VCaP (cell line): ENCODE measurements at regions not wholly inside any gene's neighbourhood (a gene's known extent, or its start where the extent isn't known, plus 50 kb on each side); places are given as distances from the start of the nearest gene placed in this dataset.

Experiments used
- H3K27ac ChIP-seq: fragments of 450-650 bp; 2 replicates; pipeline ENCODE4 v1.5.1; 2017
- TF ChIP-seq, protein P1 (sequence below): fragments of 450-650 bp; conservative IDR thresholded peaks from 2 replicates; pipeline ENCODE4 v1.5.1; 2017; ENCODE audit warnings: mild to moderate bottlenecking, moderate library complexity

DNA sequence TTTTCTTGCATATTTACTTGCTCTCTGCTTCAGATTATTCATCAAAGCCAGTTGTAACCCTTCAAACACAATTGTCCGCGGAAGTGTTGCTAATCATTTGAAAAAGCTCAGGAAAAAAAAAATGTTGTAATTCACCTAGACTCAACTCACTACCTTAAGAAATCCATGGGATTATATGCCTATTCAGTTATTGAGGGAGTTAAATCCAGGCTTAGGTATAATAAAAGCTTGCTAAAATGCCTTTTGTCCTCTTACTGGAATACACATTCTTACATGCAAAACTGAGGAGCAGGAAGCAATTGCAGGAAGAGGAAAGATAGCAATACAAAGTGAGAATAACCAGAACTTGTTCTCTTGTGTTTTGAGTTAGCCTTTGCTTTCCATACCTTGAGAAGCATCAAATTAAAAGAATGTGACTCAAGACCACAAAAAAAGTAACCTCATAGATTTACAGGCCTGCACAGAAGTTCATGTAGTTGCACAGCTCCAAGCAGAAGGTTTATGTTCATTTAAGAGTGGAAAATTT, 91.4 kb upstream of the FAM241A start:
- TF ChIP-seq, protein P1, sequence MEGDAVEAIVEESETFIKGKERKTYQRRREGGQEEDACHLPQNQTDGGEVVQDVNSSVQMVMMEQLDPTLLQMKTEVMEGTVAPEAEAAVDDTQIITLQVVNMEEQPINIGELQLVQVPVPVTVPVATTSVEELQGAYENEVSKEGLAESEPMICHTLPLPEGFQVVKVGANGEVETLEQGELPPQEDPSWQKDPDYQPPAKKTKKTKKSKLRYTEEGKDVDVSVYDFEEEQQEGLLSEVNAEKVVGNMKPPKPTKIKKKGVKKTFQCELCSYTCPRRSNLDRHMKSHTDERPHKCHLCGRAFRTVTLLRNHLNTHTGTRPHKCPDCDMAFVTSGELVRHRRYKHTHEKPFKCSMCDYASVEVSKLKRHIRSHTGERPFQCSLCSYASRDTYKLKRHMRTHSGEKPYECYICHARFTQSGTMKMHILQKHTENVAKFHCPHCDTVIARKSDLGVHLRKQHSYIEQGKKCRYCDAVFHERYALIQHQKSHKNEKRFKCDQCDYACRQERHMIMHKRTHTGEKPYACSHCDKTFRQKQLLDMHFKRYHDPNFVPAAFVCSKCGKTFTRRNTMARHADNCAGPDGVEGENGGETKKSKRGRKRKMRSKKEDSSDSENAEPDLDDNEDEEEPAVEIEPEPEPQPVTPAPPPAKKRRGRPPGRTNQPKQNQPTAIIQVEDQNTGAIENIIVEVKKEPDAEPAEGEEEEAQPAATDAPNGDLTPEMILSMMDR = no peak
- H3K27ac ChIP-seq = no peak overlapping the region

DNA sequence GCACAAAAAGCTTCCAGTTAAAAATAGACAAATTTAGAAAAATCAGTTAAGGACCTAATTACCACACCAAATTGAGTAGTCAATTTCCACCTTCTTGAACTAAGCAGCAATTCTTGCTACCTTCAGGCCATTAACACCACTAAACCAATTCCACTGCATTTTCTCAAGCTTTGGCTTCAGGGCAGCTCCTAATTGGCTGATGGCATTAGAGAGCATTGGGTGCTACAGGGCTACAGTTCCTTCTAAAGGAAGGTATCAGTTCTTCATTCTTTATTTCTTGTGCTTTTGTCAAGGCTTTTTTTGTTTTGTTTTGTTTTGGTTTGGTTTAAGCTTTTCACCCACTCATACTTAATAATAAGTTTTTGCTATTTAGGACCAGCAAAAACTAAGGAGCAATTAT, 90.2 kb upstream of the FAM241A start:
- H3K27ac ChIP-seq = no peak overlapping the region
- TF ChIP-seq, protein P1 = no peak

DNA sequence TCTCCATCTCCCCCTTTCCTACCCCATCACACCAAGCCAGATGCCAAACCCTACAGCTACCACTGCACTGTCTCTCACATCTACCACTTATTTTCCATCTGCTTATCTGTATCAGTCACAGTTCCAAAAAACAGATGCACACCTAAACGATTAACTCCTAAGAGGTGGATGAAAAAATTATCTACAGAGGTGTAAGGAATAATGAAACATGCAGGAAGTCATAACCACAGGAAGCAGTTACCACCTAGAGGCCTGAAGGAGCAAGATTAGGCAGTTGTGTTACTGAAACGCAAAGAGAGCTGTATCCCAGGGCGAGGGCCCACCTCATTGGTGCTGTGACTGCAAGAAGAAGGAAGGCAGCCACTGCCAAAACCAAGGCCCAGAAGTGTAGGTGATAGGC, 87.8 kb upstream of the FAM241A start:
- TF ChIP-seq, protein P1 = no peak
- no peak overlapping the region for H3K27ac ChIP-seq

DNA sequence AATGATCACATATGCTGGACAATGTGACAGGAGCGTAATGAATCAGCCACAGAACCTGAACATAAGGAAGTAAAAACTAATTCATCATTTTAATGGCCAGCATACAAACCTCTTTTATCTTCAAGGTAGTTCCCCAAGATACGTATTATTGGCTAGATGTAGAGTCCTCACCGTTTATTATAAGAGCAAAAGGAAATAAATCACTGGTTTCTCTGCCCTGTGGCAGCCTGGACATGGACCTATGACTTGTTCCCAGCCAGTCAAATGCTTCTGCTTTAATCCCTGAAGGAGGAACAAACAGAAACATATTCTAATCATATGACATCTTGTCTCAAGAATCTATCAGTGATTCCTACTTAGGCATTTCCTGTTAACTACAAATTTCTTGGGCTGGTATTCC, 86.8 kb upstream of the FAM241A start:
- H3K27ac ChIP-seq = no peak overlapping the region
- TF ChIP-seq, protein P1 = no peak

DNA sequence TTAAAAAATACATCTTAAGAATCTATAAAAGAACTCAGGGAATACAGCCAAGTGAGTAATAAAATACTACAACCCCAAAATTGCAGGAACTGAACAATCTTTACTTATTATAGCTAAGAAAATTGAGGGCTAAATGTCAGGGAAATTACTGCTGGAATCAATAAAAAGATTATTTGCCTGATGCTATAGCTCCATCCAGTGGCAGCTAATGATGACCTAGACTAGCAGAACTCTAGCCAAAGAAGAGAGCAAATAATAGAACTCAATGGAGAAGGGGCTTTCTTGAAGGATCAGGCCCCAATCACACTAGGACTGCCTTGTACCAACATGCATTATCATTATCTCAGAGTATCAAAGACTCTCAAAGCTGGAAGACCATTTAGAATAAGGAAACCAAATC, 85.0 kb upstream of the FAM241A start:
- H3K27ac ChIP-seq = no peak overlapping the region
- TF ChIP-seq, protein P1 = peak; percentile 78

DNA sequence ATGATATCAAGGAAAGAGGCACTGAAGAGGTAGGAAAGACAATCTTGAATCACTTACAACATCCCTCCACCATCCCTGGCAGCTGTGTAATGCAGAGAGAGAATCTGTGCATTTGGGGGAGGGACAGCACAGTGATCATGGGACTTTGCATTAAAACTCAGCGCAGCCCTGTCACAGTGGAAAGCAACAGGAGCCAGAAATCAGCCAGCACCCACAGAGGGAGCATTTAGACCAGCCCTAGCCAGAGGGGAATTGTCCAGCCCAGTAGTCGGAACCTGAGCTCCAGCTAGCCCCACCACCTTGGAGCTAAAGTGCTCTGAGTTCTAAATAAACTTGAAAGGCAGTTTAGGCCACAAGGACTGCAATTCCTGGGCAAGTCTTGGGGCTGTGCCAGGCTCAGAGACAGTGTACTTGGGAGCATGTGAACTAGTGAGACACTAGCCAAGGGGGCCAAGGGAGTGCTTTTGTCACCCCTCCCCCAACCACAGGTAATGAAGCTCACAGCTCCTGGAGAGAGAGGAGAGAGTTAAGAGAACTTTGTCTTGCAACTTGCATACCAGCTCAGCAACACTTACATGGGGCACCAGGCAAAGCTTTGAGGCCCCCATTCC, 83.9 kb upstream of the FAM241A start:
- TF ChIP-seq, protein P1 = no peak
- H3K27ac ChIP-seq = no peak overlapping the region

DNA sequence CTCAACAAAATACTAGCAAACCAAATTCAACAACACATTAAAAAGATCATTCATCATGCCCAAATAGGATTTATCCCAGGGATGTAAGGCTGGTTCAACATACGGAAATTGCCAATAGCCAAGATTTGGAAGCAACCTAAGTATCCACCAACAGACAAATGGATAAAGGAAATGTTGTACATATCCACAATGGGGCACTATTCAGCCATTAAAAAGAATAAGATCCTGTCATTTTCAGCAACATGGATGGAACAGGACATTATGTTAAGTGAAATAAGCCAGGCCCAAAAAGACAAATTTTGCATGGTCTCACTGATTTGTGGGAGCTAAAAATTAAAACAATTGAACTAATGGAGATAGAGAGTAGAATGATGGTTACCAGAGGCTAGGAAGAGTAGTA, 82.0 kb upstream of the FAM241A start:
- TF ChIP-seq, protein P1 = no peak
- H3K27ac ChIP-seq = no peak overlapping the region
